ENCODE measurements at regions not wholly inside any gene's neighbourhood (a gene's known extent, or its start where the extent isn't known, plus 50 kb on each side); places are given as distances from the start of the nearest gene placed in this dataset.

DNA sequence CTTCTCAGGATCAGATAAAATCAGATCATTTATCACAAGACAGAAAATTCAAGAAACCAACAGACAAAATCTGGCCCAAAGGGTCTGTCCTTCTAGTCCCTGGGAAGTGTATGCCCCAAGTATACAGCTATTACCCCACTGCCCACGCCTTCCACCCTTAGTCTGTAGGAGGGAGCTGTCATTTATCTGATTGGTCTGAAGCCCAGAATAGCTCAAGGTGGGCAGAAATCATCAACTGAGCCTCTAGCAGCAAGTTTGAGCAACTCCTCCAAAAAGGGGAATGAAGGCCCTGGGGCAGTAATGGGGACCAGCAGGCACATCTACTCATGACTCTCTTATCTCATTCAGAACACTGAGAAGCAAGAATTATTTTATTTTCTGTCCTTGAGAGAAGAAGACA is 126.9 kb downstream of the MATN1 start:
- TF ChIP-seq, protein P1, sequence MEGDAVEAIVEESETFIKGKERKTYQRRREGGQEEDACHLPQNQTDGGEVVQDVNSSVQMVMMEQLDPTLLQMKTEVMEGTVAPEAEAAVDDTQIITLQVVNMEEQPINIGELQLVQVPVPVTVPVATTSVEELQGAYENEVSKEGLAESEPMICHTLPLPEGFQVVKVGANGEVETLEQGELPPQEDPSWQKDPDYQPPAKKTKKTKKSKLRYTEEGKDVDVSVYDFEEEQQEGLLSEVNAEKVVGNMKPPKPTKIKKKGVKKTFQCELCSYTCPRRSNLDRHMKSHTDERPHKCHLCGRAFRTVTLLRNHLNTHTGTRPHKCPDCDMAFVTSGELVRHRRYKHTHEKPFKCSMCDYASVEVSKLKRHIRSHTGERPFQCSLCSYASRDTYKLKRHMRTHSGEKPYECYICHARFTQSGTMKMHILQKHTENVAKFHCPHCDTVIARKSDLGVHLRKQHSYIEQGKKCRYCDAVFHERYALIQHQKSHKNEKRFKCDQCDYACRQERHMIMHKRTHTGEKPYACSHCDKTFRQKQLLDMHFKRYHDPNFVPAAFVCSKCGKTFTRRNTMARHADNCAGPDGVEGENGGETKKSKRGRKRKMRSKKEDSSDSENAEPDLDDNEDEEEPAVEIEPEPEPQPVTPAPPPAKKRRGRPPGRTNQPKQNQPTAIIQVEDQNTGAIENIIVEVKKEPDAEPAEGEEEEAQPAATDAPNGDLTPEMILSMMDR (optimal IDR thresholded peaks at IDR 0.05 in 1 of 3, IDR thresholded peaks at IDR 0.05 in 1 of 3, conservative IDR thresholded peaks at IDR 0.05 in 1 of 3; ENCODE audit: extremely low read depth in 1 of 3, insufficient read depth in 2 of 3, low read length in 3 of 3): no peak
- TF ChIP-seq EZH2 (IDR thresholded peaks at IDR 0.05; ENCODE audit: low read length): no peak

Measured in keratinocyte (primary cell).